Caco-2 (cell line): ENCODE measurements at regions not wholly inside any gene's neighbourhood (a gene's known extent, or its start where the extent isn't known, plus 50 kb on each side); places are given as distances from the start of the nearest gene placed in this dataset.

Experiments used
- BruUV-seq: library from RNA; stranded (reverse); fragments of 400-500 nt; replicated peaks from 2 replicates; lab custom pipeline; 2021; lab: Mats Ljungman, UMichigan
- CTCF ChIA-PET: fragments of 300-600 bp; sonication (Branson Sonifier 250); formaldehyde crosslinking; loops from one replicate; lab custom pipeline; 2022; ENCODE audit warnings: antibody characterized with exemption; lab: Charles Lee
- POLR2A ChIA-PET: fragments of 300-600 bp; sonication (Branson Sonifier 250); formaldehyde crosslinking; loops from one replicate; lab custom pipeline; 2022; ENCODE audit warnings: antibody characterized with exemption; lab: Charles Lee
- DNase-seq, 2 experiments: peaks; one replicate each; pipeline versions ENCODE4 v3.0.0 to v3.0.0-alpha.2; 2020 to 2022
- H3K27me3 ChIP-seq: replicated peaks from 2 replicates; pipeline ENCODE4 v1.6.0; 2011; ENCODE audit warnings: low read length; ENCODE audit not compliant: control insufficient read depth, insufficient read depth
- H3K36me3 ChIP-seq: 2 replicates; pipeline ENCODE4 v1.5.1; 2011; ENCODE audit warnings: low read length; ENCODE audit not compliant: control insufficient read depth, insufficient read depth
- H3K4me1 ChIP-seq: fragments of 250-450 bp; sonication (Bioruptor Pico); 2 replicates; pipeline ENCODE4 v1.5.1; 2020; ENCODE audit warnings: mild to moderate bottlenecking
- H3K4me3 ChIP-seq: 2 replicates; pipeline ENCODE4 v1.5.1; 2011; ENCODE audit warnings: low read depth, mild to moderate bottlenecking, control low read depth, low read length
- H3K9me3 ChIP-seq: fragments of 250-450 bp; sonication (Bioruptor Pico); 2 replicates; pipeline ENCODE4 v1.5.1; 2020; ENCODE audit warnings: mild to moderate bottlenecking, moderate library complexity
- H3K27ac Mint-ChIP-seq: one replicate; pipeline ENCODE4 v1.8.0; 2022; ENCODE audit warnings: mixed read lengths; ENCODE audit not compliant: unreplicated experiment
- H3K27me3 Mint-ChIP-seq: one replicate; pipeline ENCODE4 v1.8.0; 2022; ENCODE audit warnings: mixed read lengths; ENCODE audit not compliant: insufficient read depth, unreplicated experiment
- H3K36me3 Mint-ChIP-seq: one replicate; pipeline ENCODE4 v1.8.0; 2022; ENCODE audit warnings: mild to moderate bottlenecking, mixed read lengths; ENCODE audit not compliant: insufficient read depth, unreplicated experiment
- H3K4me1 Mint-ChIP-seq: one replicate; pipeline ENCODE4 v1.8.0; 2022; ENCODE audit warnings: low read depth, mixed read lengths; ENCODE audit not compliant: unreplicated experiment
- H3K4me3 Mint-ChIP-seq: one replicate; pipeline ENCODE4 v1.8.0; 2022; ENCODE audit warnings: mild to moderate bottlenecking, moderate library complexity, mixed read lengths; ENCODE audit not compliant: unreplicated experiment
- H3K9me3 Mint-ChIP-seq: one replicate; pipeline ENCODE4 v1.8.0; 2022; ENCODE audit warnings: mixed read lengths; ENCODE audit not compliant: unreplicated experiment
- intact Hi-C: fragments of 100-400 bp; cut with micrococcal nuclease; formaldehyde crosslinking; loops from one replicate; pipeline ENCODE4 v1.10.0; 2022; ENCODE audit not compliant: unreplicated experiment
- TF ChIP-seq, protein P1 (sequence below), 2 experiments: fragments of 200-600 bp in 1 of 2; IDR thresholded peaks; 1 replicate in 1 of 2; 2 replicates in 1 of 2; pipeline versions ENCODE4 v1.5.1 to v1.8.0; 2011 to 2022; ENCODE audit warnings: antibody characterized with exemption in 1 of 2, control low read depth in 1 of 2, inconsistent platforms in 1 of 2, low read depth in 1 of 2, low read length in 1 of 2, mild to moderate bottlenecking in 1 of 2, moderate library complexity in 1 of 2; ENCODE audit not compliant: insufficient read depth in 1 of 2, severe bottlenecking in 1 of 2, unreplicated experiment in 1 of 2

DNA sequence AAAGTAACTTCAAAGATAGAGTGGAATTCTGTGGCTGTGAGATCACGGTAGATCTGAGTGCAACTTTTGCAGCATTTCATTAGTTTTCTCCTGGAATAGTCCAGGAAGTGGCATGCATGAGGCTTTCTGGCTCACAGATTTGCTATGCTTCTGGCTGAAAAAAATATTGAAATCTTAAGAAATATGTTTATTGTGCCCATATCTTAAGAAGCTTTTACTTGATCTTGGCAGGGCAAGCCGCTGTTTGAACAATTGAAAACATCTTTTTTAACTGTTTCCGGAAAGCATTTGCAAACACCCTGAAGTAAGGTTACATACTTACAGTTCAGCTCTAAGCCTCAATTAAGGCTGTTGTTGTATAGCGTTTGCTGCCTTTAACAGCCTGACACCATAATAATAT lies 135.7 kb upstream of the GDNF start:
- H3K27ac Mint-ChIP-seq: no peak overlapping the region
- ChIA-PET POLR2A (no interaction called here), CTCF (no interaction called here)
- intact Hi-C loops: no loop called here
- no peaks in the 10 kb centered on the region for H3K9me3 Mint-ChIP-seq
- Histone ChIP-seq H3K4me3 (no peak overlapping the region), H3K36me3 (no peaks in the 10 kb centered on the region), H3K27me3 (no peaks in the 10 kb centered on the region), H3K4me1 (no peaks in the 10 kb centered on the region), H3K9me3 (no peaks in the 10 kb centered on the region)
- TF ChIP-seq, protein P1, sequence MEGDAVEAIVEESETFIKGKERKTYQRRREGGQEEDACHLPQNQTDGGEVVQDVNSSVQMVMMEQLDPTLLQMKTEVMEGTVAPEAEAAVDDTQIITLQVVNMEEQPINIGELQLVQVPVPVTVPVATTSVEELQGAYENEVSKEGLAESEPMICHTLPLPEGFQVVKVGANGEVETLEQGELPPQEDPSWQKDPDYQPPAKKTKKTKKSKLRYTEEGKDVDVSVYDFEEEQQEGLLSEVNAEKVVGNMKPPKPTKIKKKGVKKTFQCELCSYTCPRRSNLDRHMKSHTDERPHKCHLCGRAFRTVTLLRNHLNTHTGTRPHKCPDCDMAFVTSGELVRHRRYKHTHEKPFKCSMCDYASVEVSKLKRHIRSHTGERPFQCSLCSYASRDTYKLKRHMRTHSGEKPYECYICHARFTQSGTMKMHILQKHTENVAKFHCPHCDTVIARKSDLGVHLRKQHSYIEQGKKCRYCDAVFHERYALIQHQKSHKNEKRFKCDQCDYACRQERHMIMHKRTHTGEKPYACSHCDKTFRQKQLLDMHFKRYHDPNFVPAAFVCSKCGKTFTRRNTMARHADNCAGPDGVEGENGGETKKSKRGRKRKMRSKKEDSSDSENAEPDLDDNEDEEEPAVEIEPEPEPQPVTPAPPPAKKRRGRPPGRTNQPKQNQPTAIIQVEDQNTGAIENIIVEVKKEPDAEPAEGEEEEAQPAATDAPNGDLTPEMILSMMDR (IDR thresholded peaks at IDR 0.05; ENCODE audit: insufficient read depth in 1 of 2, low read depth in 1 of 2, low read length in 1 of 2, severe bottlenecking in 1 of 2, unreplicated experiment in 1 of 2): no peak
- H3K27me3 Mint-ChIP-seq: peaks cover 3% of the 10 kb centered on the region
- no peak for DNase-seq
- H3K4me1 Mint-ChIP-seq: no peaks in the 10 kb centered on the region
- no peak overlapping the region for H3K4me3 Mint-ChIP-seq
- H3K36me3 Mint-ChIP-seq: no peaks in the 10 kb centered on the region
- BruUV-seq: no TSS peak

GRCh38 chr5:37971483-37972024 lies 131.7 kb upstream of the GDNF start:
- CTCF ChIA-PET: no interaction called here
- H3K36me3 ChIP-seq: no peaks in the 10 kb centered on the region
- TF ChIP-seq, protein P1 (IDR thresholded peaks at IDR 0.05; ENCODE audit: insufficient read depth in 1 of 2, low read depth in 1 of 2, low read length in 1 of 2, severe bottlenecking in 1 of 2, unreplicated experiment in 1 of 2): no peak
- H3K9me3 Mint-ChIP-seq: no peaks in the 10 kb centered on the region
- POLR2A ChIA-PET: no interaction called here
- H3K27ac Mint-ChIP-seq: no peak overlapping the region
- H3K4me3 ChIP-seq: no peak overlapping the region
- no peaks in the 10 kb centered on the region for H3K9me3 ChIP-seq
- no peak for DNase-seq
- H3K4me3 Mint-ChIP-seq: no peak overlapping the region
- no peaks in the 10 kb centered on the region for H3K4me1 Mint-ChIP-seq
- no peaks in the 10 kb centered on the region for H3K27me3 ChIP-seq
- H3K27me3 Mint-ChIP-seq: peaks cover 9% of the 10 kb centered on the region
- intact Hi-C loops: no loop called here
- no TSS peak for BruUV-seq
- H3K4me1 ChIP-seq: no peaks in the 10 kb centered on the region
- no peaks in the 10 kb centered on the region for H3K36me3 Mint-ChIP-seq

- DNase-seq: no peak
- Mint-ChIP-seq H3K4me3 (no peak overlapping the region), H3K9me3 (no peaks in the 10 kb centered on the region), H3K27me3 (peaks cover 12% of the 10 kb centered on the region), H3K27ac (no peak overlapping the region), H3K4me1 (no peaks in the 10 kb centered on the region), H3K36me3 (no peaks in the 10 kb centered on the region)
- ChIA-PET POLR2A (no interaction called here), CTCF (no interaction called here)
- TF ChIP-seq, protein P1 (IDR thresholded peaks at IDR 0.05; ENCODE audit: insufficient read depth in 1 of 2, low read depth in 1 of 2, low read length in 1 of 2, severe bottlenecking in 1 of 2, unreplicated experiment in 1 of 2): no peak
- no TSS peak for BruUV-seq
- H3K4me1 ChIP-seq: no peaks in the 10 kb centered on the region
- H3K27me3 ChIP-seq: no peaks in the 10 kb centered on the region
- no peaks in the 10 kb centered on the region for H3K9me3 ChIP-seq
- H3K36me3 ChIP-seq: no peaks in the 10 kb centered on the region
- H3K4me3 ChIP-seq: no peak overlapping the region
- intact Hi-C loops: no loop called here
Observed at GRCh38 chr5:37966871-37967270, 127.0 kb upstream of the GDNF start.
